IMR-90 (cell line): ENCODE measurements at regions not wholly inside any gene's neighbourhood (a gene's known extent, or its start where the extent isn't known, plus 50 kb on each side); places are given as distances from the start of the nearest gene placed in this dataset.

ENCODE experiments used
- ATAC-seq: fragments of 200-7000 bp; cut with Tn5 transposase; 2 replicates; pipeline ENCODE4 v1.9.1; 2020; ENCODE audit warnings: low read depth, mild to moderate bottlenecking, moderate library complexity
- BruUV-seq: library from RNA; stranded (reverse); fragments of 400-500 nt; replicated peaks from 2 replicates; lab custom pipeline; 2021; lab: Mats Ljungman, UMichigan
- CTCF ChIA-PET: fragments of 300-600 bp; formaldehyde crosslinking; extraction: SDS; loops from one replicate; lab custom pipeline; 2021; ENCODE audit warnings: antibody characterized with exemption; lab: Yijun Ruan, JAX
- POLR2A ChIA-PET: fragments of 300-600 bp; sonication (Branson Sonifier 250); formaldehyde crosslinking; loops from one replicate; lab custom pipeline; 2022; ENCODE audit warnings: antibody characterized with exemption; ENCODE audit not compliant: unreplicated experiment; lab: Charles Lee
- DNase-seq: peaks from one replicate; pipeline ENCODE4 v3.0.0; 2013
- H2AFZ ChIP-seq: replicated peaks from 2 replicates; pipeline ENCODE3; 2013; ENCODE audit warnings: low read length, mild to moderate bottlenecking; ENCODE audit not compliant: poor library complexity
- H2AK5ac ChIP-seq: 2 replicates; pipeline ENCODE4 v1.6.1; 2013; ENCODE audit warnings: low read depth, low read length, inconsistent platforms
- H2AK9ac ChIP-seq: replicated peaks from 2 replicates; pipeline ENCODE3; 2013; ENCODE audit warnings: mild to moderate bottlenecking, low read depth, low read length, moderate library complexity; ENCODE audit not compliant: poor library complexity
- H2BK120ac ChIP-seq: 2 replicates; pipeline ENCODE4 v1.6.1; 2013; ENCODE audit warnings: low read depth, low read length, inconsistent platforms
- H2BK15ac ChIP-seq: 3 replicates; pipeline ENCODE4 v1.6.1; 2013; ENCODE audit warnings: low read depth, low read length, inconsistent platforms
- H2BK20ac ChIP-seq: 2 replicates; pipeline ENCODE4 v1.6.1; 2013; ENCODE audit warnings: low read depth, mild to moderate bottlenecking, inconsistent platforms, low read length, moderate library complexity
- H2BK5ac ChIP-seq: 2 replicates; pipeline ENCODE4 v1.6.1; 2013; ENCODE audit warnings: mild to moderate bottlenecking, low read depth, low read length, inconsistent platforms; ENCODE audit not compliant: poor library complexity, severe bottlenecking
- H3K14ac ChIP-seq: replicated peaks from 2 replicates; pipeline ENCODE4 v1.6.1; 2013; ENCODE audit warnings: low read depth, low read length, inconsistent platforms
- H3K18ac ChIP-seq: 2 replicates; pipeline ENCODE4 v1.6.1; 2013; ENCODE audit warnings: low read depth, low read length, control low read depth
- H3K23ac ChIP-seq: 2 replicates; pipeline ENCODE4 v1.6.1; 2013; ENCODE audit warnings: low read depth, low read length, inconsistent platforms
- H3K27ac ChIP-seq: 2 replicates; pipeline ENCODE4 v1.5.1; 2013; ENCODE audit warnings: mild to moderate bottlenecking, control low read depth, low read length; ENCODE audit not compliant: insufficient read depth
- H3K27me3 ChIP-seq: 2 replicates; pipeline ENCODE4 v1.6.1; 2013; ENCODE audit warnings: low read length; ENCODE audit not compliant: control insufficient read depth, insufficient read depth
- H3K36me3 ChIP-seq: 2 replicates; pipeline ENCODE4 v1.6.1; 2013; ENCODE audit warnings: low read length, mixed read lengths; ENCODE audit not compliant: control insufficient read depth, insufficient read depth
- H3K4ac ChIP-seq: 2 replicates; pipeline ENCODE4 v1.6.1; 2013; ENCODE audit warnings: low read depth, low read length, inconsistent platforms
- H3K4me1 ChIP-seq: 2 replicates; pipeline ENCODE4 v1.6.1; 2013; ENCODE audit warnings: low read length, mixed read lengths; ENCODE audit not compliant: control insufficient read depth, insufficient read depth
- H3K4me2 ChIP-seq: 2 replicates; pipeline ENCODE4 v1.6.1; 2013; ENCODE audit warnings: low read depth, mild to moderate bottlenecking, control low read depth, low read length, moderate library complexity
- H3K4me3 ChIP-seq: 2 replicates; pipeline ENCODE4 v1.5.1; 2013; ENCODE audit warnings: low read depth, mild to moderate bottlenecking, control low read depth, low read length, moderate library complexity; ENCODE audit not compliant: insufficient read depth
- H3K56ac ChIP-seq: 2 replicates; pipeline ENCODE4 v1.6.1; 2013; ENCODE audit warnings: low read length, inconsistent platforms; ENCODE audit not compliant: insufficient read depth; ENCODE audit errors: extremely low read depth
- H3K79me1 ChIP-seq, 2 experiments: 2 replicates each; pipeline ENCODE4 v1.6.1; 2013; ENCODE audit warnings: low read length in 2 of 2, inconsistent platforms in 1 of 2, low read depth in 1 of 2
- H3K9ac ChIP-seq: 2 replicates; pipeline ENCODE4 v1.6.1; 2013; ENCODE audit warnings: low read depth, low read length, control low read depth
- H3K9me1 ChIP-seq: 2 replicates; pipeline ENCODE4 v1.6.1; 2013; ENCODE audit warnings: low read length, inconsistent platforms; ENCODE audit not compliant: insufficient read depth
- H3K9me3 ChIP-seq: 2 replicates; pipeline ENCODE4 v1.6.1; 2013; ENCODE audit warnings: low read length; ENCODE audit not compliant: control insufficient read depth, insufficient read depth
- H4K20me1 ChIP-seq: 2 replicates; pipeline ENCODE4 v1.6.1; 2013; ENCODE audit warnings: low read length, inconsistent platforms; ENCODE audit not compliant: insufficient read depth
- H4K5ac ChIP-seq: 2 replicates; pipeline ENCODE4 v1.6.1; 2013; ENCODE audit warnings: mild to moderate bottlenecking, low read depth, low read length, control low read depth
- H4K8ac ChIP-seq, 2 experiments: 2 replicates each; pipeline ENCODE4 v1.6.1; 2013; ENCODE audit warnings: low read depth in 2 of 2, low read length in 2 of 2, control low read depth in 1 of 2, inconsistent platforms in 1 of 2
- H4K91ac ChIP-seq: 2 replicates; pipeline ENCODE4 v1.6.1; 2013; ENCODE audit warnings: low read depth, low read length, inconsistent platforms; ENCODE audit not compliant: insufficient read depth
- ELK1 ChIP-seq: fragments of 150-350 bp; IDR thresholded peaks from 2 replicates; pipeline ENCODE4 v1.6.1; 2016; ENCODE audit warnings: low read depth, mild to moderate bottlenecking, low read length, moderate library complexity, borderline replicate concordance
- FOS ChIP-seq: fragments of 150-350 bp; IDR thresholded peaks from 2 replicates; pipeline ENCODE4 v1.6.1; 2016; ENCODE audit warnings: low read depth, low read length
- MAFK ChIP-seq: IDR thresholded peaks from 2 replicates; pipeline ENCODE4 v1.6.1; 2012; ENCODE audit warnings: low read depth, low read length, improper control_type of control experiment
- MAZ ChIP-seq: IDR thresholded peaks from 2 replicates; pipeline ENCODE4 v1.6.1; 2012; ENCODE audit warnings: low read depth, mild to moderate bottlenecking, low read length, improper control_type of control experiment, moderate library complexity, borderline replicate concordance
- MXI1 ChIP-seq: IDR thresholded peaks from 2 replicates; pipeline ENCODE4 v1.6.1; 2012; ENCODE audit warnings: low read depth, mild to moderate bottlenecking, low read length, moderate library complexity, borderline replicate concordance
- NFE2L2 ChIP-seq: fragments of 150-350 bp; IDR thresholded peaks from 2 replicates; pipeline ENCODE4 v1.6.1; 2016; ENCODE audit warnings: low read depth, mild to moderate bottlenecking, low read length
- RAD21 ChIP-seq: IDR thresholded peaks from 2 replicates; pipeline ENCODE4 v1.6.1; 2012; ENCODE audit warnings: low read length, improper control_type of control experiment
- RCOR1 ChIP-seq: IDR thresholded peaks from 2 replicates; pipeline ENCODE4 v1.6.1; 2012; ENCODE audit warnings: mild to moderate bottlenecking, low read length, improper control_type of control experiment; ENCODE audit not compliant: insufficient replicate concordance
- USF2 ChIP-seq: fragments of 150-350 bp; IDR thresholded peaks from 2 replicates; pipeline ENCODE4 v1.6.1; 2017; ENCODE audit warnings: mild to moderate bottlenecking, antibody characterized with exemption, low read length, low read depth
- WGBS, 2 experiments: methylation state at CpG; one replicate each; pipeline versions ENCODE4 v1.1.5 to v1.1.7; 2013; ENCODE audit warnings: missing lambda C conversion rate in 2 of 2; ENCODE audit not compliant: insufficient read length in 1 of 2; ENCODE audit errors: extremely low coverage in 2 of 2; 5-methylcytosine and 5-hydroxymethylcytosine counted together
- dilution Hi-C: fragments of 300-500 bp; cut with HindIII; formaldehyde crosslinking; loops from one replicate; pipeline ENCODE4 v1.14.3; 2018; ENCODE audit warnings: low sequenced_read_pairs; ENCODE audit not compliant: unreplicated experiment
- in situ Hi-C: fragments of 300-500 bp; cut with MboI; formaldehyde crosslinking; loops from 3 replicates; pipeline ENCODE4 v1.14.3; 2019; ENCODE audit warnings: low sequenced_read_pairs, inconsistent platforms, mixed read lengths
- intact Hi-C: fragments of 100-400 bp; cut with micrococcal nuclease; formaldehyde crosslinking; loops from 2 replicates; pipeline ENCODE4 v1.10.0; 2022

GRCh38 chr18:76051396-76052226, 443.4 kb downstream of the ZNF516 start:
- H3K14ac ChIP-seq: no peak overlapping the region
- ChIA-PET POLR2A (no interaction called here), CTCF (no interaction called here)
- no peak overlapping the region for H2BK120ac ChIP-seq
- H2AK5ac ChIP-seq: no peak overlapping the region
- H4K8ac ChIP-seq: no peak overlapping the region
- no peak overlapping the region for H3K23ac ChIP-seq
- H3K4me1 ChIP-seq: no peaks in the 10 kb centered on the region
- no peak overlapping the region for H2BK15ac ChIP-seq
- no peak overlapping the region for H3K27ac ChIP-seq
- no peak overlapping the region for H4K5ac ChIP-seq
- no peak overlapping the region for H4K91ac ChIP-seq
- WGBS, 2 experiments: 20% methylated on average over 1 of the region's 14 CpGs; no CpG with 5 or more reads in 1 of the 2 experiments
- no peak overlapping the region for H2BK20ac ChIP-seq
- H3K4me2 ChIP-seq: no peak overlapping the region
- TF ChIP-seq RCOR1 (no peak), RAD21 (no peak), USF2 (no peak), FOS (no peak), MAFK (no peak), MAZ (no peak), ELK1 (no peak), MXI1 (no peak), NFE2L2 (no peak)
- H3K27me3 ChIP-seq: no peaks in the 10 kb centered on the region
- no peak overlapping the region for H2AFZ ChIP-seq
- H3K79me1 ChIP-seq: no peaks in the 10 kb centered on the region
- in situ Hi-C loops: no loop called here
- BruUV-seq: no TSS peak
- H3K9ac ChIP-seq: no peak overlapping the region
- H4K20me1 ChIP-seq: no peaks in the 10 kb centered on the region
- peaks cover 18% of the 10 kb centered on the region for H3K9me3 ChIP-seq
- DNase-seq (no peak), ATAC-seq (no peak)
- dilution Hi-C loops: no loop called here
- intact Hi-C loops: no loop called here
- no peaks in the 10 kb centered on the region for H3K9me1 ChIP-seq
- no peaks in the 10 kb centered on the region for H3K36me3 ChIP-seq
- H3K56ac ChIP-seq: no peak overlapping the region
- H2AK9ac ChIP-seq: no peak overlapping the region
- H3K4me3 ChIP-seq: no peak overlapping the region
- H3K18ac ChIP-seq: no peak overlapping the region
- no peak overlapping the region for H2BK5ac ChIP-seq
- H3K4ac ChIP-seq: no peak overlapping the region
